ENCODE measurements at regions not wholly inside any gene's neighbourhood (a gene's known extent, or its start where the extent isn't known, plus 50 kb on each side); places are given as distances from the start of the nearest gene placed in this dataset.

GRCh38 chrX:97938706-97939105 lies 1055.0 kb downstream of the RPA4 start:
- in situ Hi-C loops (cut with HindIII; ENCODE audit: low pct_unique_long_range_greater_than_20kb, low sequenced_read_pairs) = no loop called here
- Histone ChIP-seq H3K4me3 (ENCODE audit: low read depth in 2 of 2, low read length in 2 of 2) (no peak overlapping the region), H3K36me3 (ENCODE audit: control insufficient read depth, insufficient read depth, low read length) (no peaks in the 10 kb centered on the region), H3K27me3 (ENCODE audit: control insufficient read depth, insufficient read depth, low read length) (no peaks in the 10 kb centered on the region), H3K27ac (ENCODE audit: low read length) (no peak overlapping the region), H3K9me3 (ENCODE audit: control insufficient read depth, insufficient read depth, low read depth, low read length) (no peaks in the 10 kb centered on the region), H3K4me1 (ENCODE audit: control insufficient read depth, insufficient read depth, low read length) (no peaks in the 10 kb centered on the region)
- ATAC-seq (no peak), DNase-seq (ENCODE audit: low read depth, low spot score) (no peak)
- ChIA-PET CTCF (no interaction called here), POLR2A (no interaction called here)
- no peak for TF ChIP-seq CTCF (IDR thresholded peaks at IDR 0.05)
- TF ChIP-seq POLR2AphosphoS5 (IDR thresholded peaks at IDR 0.05; ENCODE audit: low read depth, low read length) = no peak
- no peak for TF ChIP-seq SIN3A (IDR thresholded peaks at IDR 0.05; ENCODE audit: borderline replicate concordance, insufficient read depth, low read depth, low read length)
- TF ChIP-seq TCF7L2 (IDR thresholded peaks at IDR 0.05; ENCODE audit: low read depth, low read length) = no peak
- TF ChIP-seq REST (IDR thresholded peaks at IDR 0.05; ENCODE audit: insufficient read depth in 1 of 2, low read depth in 2 of 2, low read length in 1 of 2) = no peak
- intact Hi-C loops (cut with micrococcal nuclease; ENCODE audit: unreplicated experiment) = no loop called here
- BruUV-seq (replicated peaks) = no TSS peak

GRCh38 chrX:97968376-97969163 lies 1084.9 kb downstream of the RPA4 start:
- ATAC-seq (no peak), DNase-seq (ENCODE audit: low read depth, low spot score) (no peak)
- Histone ChIP-seq H3K4me3 (ENCODE audit: low read depth in 2 of 2, low read length in 2 of 2) (no peak overlapping the region), H3K27me3 (ENCODE audit: control insufficient read depth, insufficient read depth, low read length) (no peaks in the 10 kb centered on the region), H3K4me1 (ENCODE audit: control insufficient read depth, insufficient read depth, low read length) (no peaks in the 10 kb centered on the region), H3K36me3 (ENCODE audit: control insufficient read depth, insufficient read depth, low read length) (no peaks in the 10 kb centered on the region), H3K27ac (ENCODE audit: low read length) (no peak overlapping the region), H3K9me3 (ENCODE audit: control insufficient read depth, insufficient read depth, low read depth, low read length) (no peaks in the 10 kb centered on the region)
- no peak for TF ChIP-seq POLR2AphosphoS5 (IDR thresholded peaks at IDR 0.05; ENCODE audit: low read depth, low read length)
- no peak for TF ChIP-seq SIN3A (IDR thresholded peaks at IDR 0.05; ENCODE audit: borderline replicate concordance, insufficient read depth, low read depth, low read length)
- TF ChIP-seq CTCF (IDR thresholded peaks at IDR 0.05) = no peak
- no peak for TF ChIP-seq TCF7L2 (IDR thresholded peaks at IDR 0.05; ENCODE audit: low read depth, low read length)
- no peak for TF ChIP-seq REST (IDR thresholded peaks at IDR 0.05; ENCODE audit: insufficient read depth in 1 of 2, low read depth in 2 of 2, low read length in 1 of 2)
- in situ Hi-C loops (cut with HindIII; ENCODE audit: low pct_unique_long_range_greater_than_20kb, low sequenced_read_pairs) = no loop called here
- intact Hi-C loops (cut with micrococcal nuclease; ENCODE audit: unreplicated experiment) = no loop called here
- no TSS peak for BruUV-seq (replicated peaks)
- ChIA-PET POLR2A (no interaction called here), CTCF (no interaction called here)
